ENCODE measurements at regions not wholly inside any gene's neighbourhood (a gene's known extent, or its start where the extent isn't known, plus 50 kb on each side); places are given as distances from the start of the nearest gene placed in this dataset.

GRCh38 chr4:36004204-36004851 lies 240.0 kb downstream of the ARAP2 start:
- no peak for DNase-seq

DNA sequence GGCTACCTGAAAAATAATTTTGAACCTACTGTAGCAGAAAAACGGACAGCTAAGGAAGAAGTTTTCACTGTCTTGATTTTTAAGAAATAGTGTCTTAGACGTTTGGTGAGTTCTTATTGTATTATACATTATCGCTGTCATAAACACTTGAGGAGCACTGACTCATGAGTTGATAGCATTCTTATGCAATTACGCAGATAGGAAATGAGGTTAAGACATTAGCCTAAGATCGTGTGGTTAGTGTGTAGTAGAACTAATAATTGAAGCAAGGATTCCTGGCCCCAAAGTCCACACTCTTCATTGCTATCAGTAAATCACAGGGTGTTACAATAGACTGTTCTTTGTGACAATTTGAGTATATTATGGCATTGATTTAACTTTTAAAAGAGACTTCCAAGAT lies 238.1 kb downstream of the ARAP2 start:
- DNase-seq, result no peak

- no peak for DNase-seq
Measured at GRCh38 chr4:36010397-36010929, 233.9 kb downstream of the ARAP2 start.

- DNase-seq, result no peak
Measured at GRCh38 chr4:36011381-36011780, 232.9 kb downstream of the ARAP2 start.

DNA sequence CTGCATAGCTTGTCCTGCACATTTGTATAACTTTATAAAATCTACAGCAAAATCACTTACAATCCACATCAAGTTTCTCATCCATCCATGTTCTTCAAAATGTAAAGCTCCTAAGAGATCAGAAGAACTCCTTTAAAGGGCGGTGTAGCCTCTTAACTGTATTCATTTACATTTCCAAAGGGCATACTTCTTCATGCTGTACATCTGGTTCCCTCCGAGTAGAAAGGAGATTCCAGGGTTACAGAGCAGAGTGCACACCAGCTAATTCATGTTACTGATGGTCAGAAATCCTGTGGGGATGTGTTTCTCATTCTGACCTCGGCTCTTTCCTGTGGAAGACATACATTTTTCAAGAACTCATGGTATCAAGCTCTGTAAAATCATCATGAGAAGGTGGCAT lies 231.8 kb downstream of the ARAP2 start:
- no peak for DNase-seq

DNA sequence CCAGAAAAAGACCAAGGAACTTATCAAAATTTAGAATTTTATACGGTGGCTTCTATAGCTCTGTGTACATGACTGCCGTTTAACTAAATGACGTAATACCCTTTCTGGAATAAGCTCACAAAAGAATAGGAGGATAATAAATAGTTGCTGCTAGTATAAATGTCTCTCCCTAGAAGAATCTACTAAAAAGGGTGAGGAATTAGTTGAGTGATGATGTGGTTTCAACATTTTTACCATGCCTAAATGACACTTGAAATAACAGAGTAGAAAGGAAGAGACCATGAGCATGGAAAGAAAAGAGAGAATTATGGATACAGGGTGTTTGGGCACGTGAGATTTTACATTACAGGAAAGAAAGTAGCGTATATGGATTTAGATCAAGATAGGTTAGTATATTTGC lies 231.1 kb downstream of the ARAP2 start:
- DNase-seq, result no peak
